Hepatocyte (in vitro differentiated cells): ENCODE measurements at regions not wholly inside any gene's neighbourhood (a gene's known extent, or its start where the extent isn't known, plus 50 kb on each side); places are given as distances from the start of the nearest gene placed in this dataset.

Experiments
- CTCF ChIP-seq: fragments of 200-600 bp; sonication (generic); IDR thresholded peaks from 2 replicates; pipeline ENCODE4 v1.5.1; 2016; ENCODE audit warnings: antibody characterized with exemption, mild to moderate bottlenecking; ENCODE audit not compliant: poor library complexity
- EZH2 ChIP-seq: fragments of 200-600 bp; sonication (generic); IDR thresholded peaks from 2 replicates; pipeline ENCODE4 v1.6.1; 2016; ENCODE audit warnings: antibody characterized with exemption, mild to moderate bottlenecking, borderline replicate concordance
- EZH2phosphoT487 ChIP-seq: fragments of 200-600 bp; sonication (generic); IDR thresholded peaks from one replicate; pipeline ENCODE4 v1.6.1; 2018; ENCODE audit warnings: antibody characterized with exemption, mild to moderate bottlenecking, low read depth, moderate library complexity; ENCODE audit not compliant: unreplicated experiment, severe bottlenecking

GRCh38 chr3:132225664-132226063 is 91.5 kb upstream of the ACP3 start:
- TF ChIP-seq EZH2phosphoT487 (no peak), EZH2 (no peak), CTCF (no peak)
